ENCODE measurements at regions not wholly inside any gene's neighbourhood (a gene's known extent, or its start where the extent isn't known, plus 50 kb on each side); places are given as distances from the start of the nearest gene placed in this dataset.

DNA sequence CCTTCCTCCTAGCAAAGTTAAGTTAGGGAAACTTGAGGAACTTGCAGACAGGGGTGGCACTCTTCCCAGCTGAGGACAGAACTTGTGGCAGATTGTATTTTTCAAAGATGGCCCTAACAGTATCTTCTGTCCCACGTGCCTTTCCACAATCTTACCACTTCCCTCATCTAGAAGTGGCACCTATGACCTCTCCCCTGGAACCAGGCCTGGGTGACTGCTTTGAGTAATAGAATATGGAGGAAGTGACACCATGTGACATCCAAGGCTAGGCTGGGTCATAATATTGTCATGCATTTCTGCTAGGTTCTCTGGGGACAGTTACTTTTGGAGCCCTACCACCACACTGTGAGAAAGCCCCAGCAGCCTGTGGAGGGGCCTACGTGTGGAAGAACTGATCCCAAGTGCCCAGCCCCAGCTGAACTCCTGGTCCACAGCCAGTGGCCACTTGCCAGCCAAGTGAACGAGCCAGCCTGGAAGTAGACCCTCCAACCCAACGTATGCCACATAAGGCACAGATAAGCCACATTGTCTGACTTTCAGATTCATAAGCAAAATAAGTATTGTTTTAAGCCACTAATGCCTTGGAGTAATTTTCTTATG is 193.7 kb downstream of the PTPN20 start:
- DNase-seq (ENCODE audit: low read depth in 3 of 3): no peak

DNA sequence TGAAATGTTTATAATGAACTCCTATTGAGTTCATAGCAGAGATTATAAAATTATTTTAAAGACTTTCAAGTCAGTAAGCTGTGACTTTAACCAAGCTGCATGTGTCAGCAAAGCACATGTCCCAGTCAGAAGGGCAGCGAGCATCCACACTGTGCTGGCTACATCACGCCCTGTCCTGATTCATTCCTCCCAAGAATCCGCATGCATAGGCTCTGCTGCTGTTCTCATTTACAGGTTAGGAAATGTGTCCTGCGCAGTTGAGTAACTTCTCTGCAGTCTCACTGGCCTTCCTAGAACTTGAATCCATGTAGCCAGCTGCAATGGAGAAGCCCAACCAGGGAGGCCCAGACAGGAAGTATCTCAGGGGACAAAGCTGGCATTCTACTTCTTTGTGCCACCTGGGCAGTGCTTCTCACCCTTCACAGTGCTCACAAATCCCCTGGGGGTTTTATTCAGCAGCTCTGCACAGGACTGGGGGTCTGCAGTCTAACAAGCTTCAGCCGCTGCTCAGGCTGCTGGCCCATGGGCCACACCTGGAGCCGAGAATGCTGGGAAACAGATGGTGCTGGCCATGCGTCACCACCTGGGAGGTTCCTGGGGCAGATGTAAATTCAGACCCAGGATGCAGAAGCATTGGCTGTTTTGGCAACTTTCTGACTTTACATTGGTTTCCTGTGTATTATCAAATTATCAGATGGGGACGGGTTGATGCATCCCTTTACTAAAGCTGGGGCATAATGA is 192.8 kb upstream of the GDF10 start:
- DNase-seq (ENCODE audit: low read depth in 3 of 3): no peak

DNA sequence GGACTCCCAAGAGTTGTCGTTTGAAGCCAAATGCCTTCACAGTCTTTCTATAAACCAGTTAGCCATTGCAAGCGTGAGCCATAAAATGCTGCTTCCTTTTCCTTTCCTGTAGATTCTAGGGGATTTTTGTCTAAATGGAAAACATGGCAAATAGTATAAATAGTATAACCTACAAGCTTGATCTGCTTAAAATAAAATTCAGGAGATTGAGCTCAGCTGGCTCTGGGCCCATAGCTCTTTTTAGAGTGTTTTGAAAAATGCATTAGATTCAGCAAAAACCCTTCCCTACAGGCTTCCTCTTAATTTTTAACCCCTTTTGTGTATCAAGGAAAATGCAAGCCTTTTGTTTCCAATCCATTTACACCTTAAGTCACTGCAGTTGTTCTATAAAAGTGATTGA is 190.1 kb upstream of the GDF10 start:
- no peak for DNase-seq (ENCODE audit: low read depth in 3 of 3)

DNA sequence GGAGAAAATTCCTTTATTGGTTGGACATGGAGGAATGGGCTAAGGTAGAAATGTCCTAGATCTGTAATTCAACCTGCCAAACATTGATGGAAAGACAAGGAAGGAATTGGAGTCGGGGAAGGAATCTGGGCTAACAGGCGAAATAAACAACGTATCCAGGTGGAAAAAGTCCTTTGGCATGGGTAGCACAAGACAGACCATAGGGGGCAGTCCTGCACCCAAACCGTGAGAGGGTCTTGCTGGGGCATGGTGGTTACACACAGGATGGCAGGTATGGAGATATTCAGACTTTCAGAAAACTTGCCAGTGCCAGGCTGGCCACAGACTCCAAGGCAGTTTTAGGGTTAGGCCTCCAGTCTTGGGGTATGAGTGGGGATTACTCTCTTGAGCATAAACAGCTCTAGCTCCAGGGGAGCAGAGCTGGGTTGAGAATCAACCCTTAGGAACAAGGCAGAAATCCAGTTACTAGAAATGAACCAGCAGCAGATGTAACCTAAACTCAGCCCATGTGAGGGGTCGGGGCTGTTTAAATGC is 188.6 kb upstream of the GDF10 start:
- DNase-seq (ENCODE audit: low read depth in 3 of 3): no peak

DNA sequence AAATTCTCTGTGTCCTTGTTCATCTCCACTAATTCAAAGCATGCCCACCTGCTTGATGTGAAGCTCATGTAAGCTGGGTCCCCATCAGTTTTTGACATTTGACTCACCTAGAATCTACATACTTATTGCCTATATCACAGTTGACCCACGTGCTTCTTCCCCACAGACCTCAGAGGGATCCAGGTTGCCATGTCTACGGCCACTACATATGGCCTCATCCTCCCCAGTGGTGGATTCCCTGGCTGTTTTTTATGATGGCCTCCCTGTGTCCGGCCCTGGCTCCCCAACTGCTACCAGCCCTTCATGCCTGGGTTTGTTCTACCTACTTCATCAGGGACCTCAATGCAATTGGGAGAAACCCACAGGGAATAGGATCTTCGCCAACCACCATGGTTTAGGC is 187.4 kb upstream of the GDF10 start:
- DNase-seq (ENCODE audit: low read depth in 3 of 3): no peak

DNA sequence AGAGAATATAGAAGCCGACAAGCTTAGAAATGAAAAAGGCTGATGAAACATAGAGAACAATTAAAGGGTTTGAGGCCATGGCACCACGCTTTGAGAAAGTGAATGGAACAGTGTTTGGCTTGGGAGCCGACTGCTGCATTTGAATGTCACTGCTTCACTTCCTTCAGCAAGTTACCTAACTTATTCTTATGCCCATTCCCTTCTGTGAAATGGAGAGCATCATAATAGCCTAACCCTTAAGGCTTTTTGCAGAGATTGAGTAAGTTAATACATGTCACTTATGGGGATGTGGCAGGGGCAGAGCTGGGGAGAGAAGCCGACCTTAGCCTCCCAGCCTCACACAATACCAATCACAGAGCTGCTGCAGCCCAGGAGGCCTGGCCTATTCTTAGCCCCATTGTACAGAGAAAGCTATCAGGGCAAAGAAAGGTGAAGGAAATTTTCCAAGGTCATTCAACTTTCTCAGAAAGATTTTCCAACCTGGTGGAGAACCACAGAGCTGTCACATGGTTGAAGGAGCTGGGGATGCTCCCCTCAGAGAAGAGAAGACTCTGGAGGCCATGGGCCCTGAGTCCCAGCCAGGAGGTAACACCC is 186.0 kb upstream of the GDF10 start:
- no peak for DNase-seq (ENCODE audit: low read depth in 3 of 3)

DNA sequence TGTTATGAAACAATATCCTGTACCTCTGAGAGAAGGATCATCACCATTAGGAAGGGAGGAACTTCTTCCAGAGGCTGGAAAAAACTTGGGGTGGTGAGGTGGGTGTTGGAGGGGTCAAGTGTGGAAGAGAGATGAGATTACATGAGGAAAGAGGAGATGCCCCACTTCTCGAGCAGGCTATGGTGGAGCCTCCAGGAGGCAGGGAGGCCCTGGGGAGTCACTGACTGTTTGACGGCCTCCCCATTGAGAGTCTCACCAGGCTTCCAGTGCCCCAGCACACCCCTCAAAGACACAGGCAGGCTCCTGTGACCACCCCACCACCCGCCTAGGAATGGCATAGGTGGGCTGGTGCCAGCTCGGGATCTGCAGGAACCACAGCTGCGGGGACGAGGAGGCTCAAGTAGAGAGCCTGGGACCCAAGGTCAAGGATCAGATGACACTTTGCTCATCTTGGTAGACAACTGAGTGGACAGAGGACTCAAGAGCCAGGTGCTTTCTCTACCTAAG is 185.3 kb upstream of the GDF10 start:
- no peak for DNase-seq (ENCODE audit: low read depth in 3 of 3)

DNA sequence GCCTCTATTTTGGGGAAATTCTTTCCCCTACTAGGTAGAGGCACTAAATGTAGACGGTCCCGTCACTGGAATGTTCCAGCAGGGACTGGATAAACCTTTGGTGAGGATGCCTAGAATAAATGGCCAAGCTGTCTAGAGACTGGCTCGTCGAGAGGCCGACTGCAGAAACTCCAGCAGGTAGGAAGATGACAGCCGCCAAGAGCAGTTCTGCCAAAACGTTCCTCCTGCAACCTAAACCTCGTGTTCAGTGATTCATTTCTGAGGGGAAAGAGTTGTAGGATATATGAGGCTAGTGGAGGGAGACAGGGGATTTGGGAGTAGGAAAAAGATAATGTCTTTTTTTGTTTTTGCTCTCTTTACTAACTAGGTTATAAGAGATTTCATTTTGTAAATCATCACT is 184.7 kb upstream of the GDF10 start:
- no peak for DNase-seq (ENCODE audit: low read depth in 3 of 3)

DNA sequence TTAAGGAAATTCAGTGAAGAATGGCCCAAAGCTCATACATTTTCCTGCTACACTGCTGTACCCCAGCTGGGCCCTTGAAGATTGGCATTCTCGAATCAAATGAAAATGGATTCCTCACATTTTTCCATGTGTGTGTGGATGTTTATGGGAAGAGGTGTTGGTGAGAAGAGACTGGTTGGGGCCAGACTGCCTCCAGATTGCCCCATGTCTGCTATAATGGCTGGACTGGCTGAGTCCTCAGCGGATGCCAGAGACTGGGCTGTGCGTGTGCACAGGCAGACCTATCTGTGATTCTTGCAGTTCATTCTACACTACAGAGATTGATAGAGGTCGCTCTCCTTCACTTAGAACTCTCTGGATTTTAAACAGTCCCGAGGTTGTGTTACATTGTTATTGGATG is 183.6 kb upstream of the GDF10 start:
- no peak for DNase-seq (ENCODE audit: low read depth in 3 of 3)

DNA sequence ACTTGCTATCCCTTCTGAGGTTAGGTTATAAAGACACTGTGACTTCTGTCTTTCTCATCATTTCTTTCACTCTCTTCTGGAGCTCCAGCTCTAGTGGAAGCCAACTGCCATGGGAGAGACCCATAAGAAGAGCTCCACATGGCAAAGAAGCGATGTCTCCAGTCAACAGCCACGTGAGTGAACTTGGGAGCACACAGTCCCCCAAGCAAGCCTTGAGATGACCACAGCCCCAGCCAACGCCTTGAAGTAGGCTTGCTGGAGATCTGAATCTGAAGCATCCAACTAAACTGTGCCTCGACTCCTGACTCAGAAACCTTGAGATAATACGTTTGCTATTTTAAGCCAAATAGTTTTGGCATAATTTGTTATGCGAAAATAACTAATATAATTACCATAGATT is 181.7 kb upstream of the GDF10 start:
- DNase-seq (ENCODE audit: low read depth in 3 of 3): no peak

DNA sequence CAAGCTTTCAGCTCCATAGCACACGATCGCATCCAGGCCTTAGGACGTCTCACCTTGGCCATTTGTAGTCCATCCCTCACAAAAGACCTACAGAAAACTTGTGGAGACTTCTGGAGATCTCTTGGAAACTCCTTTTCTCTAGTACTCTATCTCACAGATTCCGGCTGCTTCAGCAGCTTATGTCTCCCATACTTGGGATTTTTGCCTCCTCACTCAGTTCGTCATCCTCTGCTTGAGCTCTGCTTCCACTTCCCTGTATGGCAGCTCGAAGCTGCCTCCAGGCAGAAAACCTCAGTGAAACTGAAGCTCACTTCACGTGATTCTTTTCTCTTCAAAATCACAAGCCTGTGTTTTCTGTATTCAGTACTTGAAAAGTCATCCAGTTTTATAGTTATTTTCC is 178.7 kb upstream of the GDF10 start:
- no peak for DNase-seq (ENCODE audit: low read depth in 3 of 3)

DNA sequence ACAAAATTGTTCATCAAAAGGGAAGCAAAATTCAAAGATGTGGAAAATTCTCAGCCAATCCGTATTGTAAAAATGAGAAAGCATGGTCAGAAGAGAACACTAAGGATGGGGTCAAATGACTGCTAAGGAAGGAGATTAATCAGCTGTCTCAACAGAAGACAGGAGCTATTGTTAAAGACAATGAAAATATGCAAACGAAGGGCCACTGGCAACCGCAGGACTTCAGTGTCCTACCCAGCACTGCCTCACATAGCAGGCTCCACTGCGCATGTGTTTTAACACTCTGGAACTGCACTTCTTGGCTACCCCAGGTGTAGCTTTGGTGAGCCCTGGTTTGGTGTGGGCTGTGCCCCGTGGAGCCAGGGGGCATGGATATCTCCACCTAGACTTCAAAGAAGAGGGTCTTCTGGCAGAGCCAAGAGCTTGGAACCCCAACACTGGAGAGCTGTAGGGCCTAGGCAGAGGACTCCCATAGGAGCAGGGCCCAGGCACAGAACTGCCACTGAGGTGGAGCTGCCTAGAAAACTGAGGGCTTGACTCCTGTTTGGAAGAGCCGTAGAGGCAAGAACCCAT is 176.2 kb upstream of the GDF10 start:
- DNase-seq (ENCODE audit: low read depth in 3 of 3): no peak

DNA sequence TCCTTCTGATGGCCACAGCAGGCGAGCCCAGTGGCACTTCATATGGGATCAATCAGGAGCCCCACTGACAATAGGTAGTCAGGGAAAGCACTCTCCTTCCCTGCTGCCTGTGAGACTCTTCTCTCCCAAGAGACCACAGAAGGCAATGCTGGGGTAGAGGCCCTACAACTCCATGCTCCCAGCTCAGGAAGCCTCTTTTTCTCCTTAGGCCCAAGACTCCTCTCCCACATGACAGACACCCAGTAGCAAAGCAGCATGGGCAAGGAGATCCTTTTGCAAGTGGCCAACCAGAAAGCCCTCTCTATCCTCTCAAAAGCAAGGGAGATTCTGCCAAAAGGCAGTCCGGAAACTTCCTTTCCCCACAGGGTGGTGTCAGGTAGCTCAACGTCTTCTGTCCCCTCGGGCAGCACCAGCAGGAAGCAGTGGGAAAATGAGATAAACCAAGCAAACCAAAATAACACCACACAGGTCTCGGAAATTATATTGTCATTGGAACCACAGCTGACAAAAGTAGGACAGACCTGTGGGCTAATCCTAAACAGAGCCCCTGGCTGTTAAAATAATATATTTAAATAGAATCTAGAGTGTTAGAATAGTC is 172.7 kb upstream of the GDF10 start:
- no peak for DNase-seq (ENCODE audit: low read depth in 3 of 3)

DNA sequence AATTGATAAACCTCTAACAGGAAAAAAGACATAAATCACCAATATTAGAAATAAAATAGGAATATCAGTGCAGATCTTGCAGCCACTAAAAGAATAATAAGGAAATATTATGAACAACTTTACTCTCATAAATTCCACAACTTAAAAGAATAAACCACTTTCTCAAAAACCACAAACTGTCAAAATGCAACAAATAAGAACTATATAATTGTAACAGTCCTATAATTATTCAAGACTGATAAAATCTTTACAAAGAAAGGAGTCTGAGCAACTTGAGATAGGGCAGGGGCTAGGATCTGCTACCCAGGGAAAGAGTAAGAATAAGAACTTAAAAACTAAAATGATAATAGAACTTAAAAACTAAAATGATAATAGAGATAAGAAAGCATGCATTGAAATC is 169.5 kb upstream of the GDF10 start:
- DNase-seq (ENCODE audit: low read depth in 3 of 3): no peak

DNA sequence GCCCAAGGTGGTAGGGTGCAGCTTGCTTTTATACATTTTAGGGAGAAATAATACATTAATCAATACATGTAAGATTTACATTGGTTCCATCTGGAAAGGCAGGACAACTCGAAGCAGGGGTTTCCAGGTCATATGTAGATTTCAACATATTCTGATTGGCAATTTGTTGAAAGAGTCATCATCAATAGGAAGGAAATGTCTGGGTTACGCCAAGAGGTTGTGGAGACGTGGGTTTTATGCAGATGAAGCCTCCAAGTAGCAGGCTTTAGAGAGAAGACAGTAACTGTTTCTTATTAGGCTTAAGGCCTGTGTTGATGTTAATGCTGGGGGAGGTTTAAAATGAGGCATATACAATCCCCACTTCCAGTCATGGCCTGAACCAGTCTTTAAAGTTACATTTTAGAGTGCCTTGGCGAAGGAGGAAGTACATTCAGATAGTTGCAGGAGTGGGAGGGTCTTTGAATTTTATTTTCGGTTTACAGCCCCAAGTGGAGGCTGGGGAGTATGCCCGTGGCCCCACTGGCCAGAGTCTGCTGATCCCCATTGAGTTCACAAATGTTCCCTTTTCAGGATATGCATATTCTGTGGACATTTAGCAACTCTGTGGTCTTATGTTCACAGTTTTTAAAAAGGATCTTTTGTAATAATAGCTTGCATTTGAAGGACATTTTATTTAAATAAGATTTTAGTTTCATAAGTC is 166.0 kb upstream of the GDF10 start:
- no peak for DNase-seq (ENCODE audit: low read depth in 3 of 3)

DNA sequence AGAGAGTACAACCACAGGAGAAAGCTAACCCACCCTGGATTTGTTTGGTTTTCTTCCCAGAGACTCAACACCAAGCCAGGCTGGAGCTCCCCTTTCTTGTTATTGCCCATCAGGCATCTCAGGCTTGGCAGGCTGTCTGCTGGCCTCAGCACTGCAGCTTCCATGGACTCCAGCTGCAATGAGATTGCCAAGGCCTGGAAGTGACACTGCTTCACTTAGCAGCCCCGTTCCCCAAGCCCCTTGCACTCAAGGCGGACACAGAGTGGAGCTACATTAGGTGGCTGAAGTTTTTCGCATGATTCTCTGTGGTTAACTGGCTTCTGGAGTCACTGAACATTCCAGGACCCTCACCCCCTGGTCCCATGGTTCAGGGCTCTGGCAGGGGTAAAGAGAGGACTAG is 163.1 kb upstream of the GDF10 start:
- DNase-seq (ENCODE audit: low read depth in 3 of 3): no peak

DNA sequence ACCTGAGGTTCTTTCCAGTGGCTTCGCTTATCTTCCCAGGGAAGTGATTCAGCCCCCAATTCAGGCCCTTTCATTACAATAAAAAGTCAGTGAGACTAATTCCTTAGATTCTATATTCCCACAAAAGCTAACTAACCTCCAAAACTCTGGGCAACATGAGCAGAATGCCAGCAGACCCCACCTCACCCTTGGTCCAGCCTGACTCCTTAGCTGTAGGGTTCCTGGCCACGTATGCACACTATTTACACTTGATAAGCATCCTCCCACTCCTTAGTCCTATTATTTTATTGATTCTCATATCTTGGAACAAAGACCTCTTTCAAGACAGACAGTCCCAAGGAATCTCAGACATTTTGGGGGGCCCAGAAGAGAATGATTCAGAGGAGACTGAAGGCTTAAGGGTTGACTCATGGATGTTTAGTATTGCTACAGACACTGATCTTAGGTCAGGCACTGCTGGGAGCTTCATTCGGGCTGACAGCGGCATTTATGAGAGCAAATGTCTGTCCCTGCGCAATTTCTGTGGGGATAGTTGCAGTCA is 162.6 kb upstream of the GDF10 start:
- DNase-seq (ENCODE audit: low read depth in 3 of 3): no peak

DNA sequence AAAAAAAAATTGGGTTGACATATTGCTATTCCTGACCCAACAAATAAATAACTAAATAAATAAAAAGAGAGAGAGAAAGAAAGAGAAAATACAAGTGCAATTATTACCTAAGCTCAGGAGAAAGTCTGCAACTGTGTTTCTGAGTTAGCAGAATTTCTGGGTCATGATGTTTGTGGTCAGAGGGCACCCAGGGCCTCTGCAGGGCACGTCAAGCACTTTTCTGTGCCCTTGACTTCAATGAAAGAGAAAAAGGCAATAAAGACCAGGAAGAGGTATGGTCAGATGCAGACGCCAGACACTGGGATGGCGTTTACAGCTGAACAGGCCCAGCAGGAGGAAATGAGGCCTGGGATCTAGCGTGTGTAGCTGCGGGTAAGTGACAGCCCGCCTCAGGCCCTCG is 160.9 kb upstream of the GDF10 start:
- no peak for DNase-seq (ENCODE audit: low read depth in 3 of 3)

DNA sequence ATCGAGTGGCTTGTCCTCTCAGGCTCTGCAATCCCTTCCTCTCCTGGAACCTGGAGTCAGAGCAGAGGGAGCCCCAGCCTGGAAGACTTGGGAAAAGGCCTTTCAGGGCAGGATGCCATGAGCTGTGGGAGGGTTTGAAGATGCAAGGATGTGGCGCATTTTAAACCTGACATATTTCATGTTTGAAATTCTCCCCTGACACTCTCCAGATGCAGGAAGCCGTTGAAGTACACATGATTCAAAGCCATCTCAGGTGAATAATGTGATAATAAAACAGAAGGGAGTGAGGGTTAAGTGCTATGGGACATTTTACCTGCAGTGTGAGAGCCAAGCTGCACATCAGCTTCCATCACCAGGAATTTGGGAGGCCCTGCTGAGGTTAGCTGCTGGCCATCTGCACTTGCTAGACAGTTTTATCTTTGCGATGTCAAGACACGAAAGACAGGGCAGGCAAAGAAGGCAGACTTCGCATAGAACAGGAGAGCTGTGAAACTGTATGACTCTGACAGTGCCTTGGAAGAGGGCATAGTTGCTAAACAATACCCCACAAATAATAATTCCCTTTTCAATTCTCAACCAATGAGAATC is 159.1 kb upstream of the GDF10 start:
- no peak for DNase-seq (ENCODE audit: low read depth in 3 of 3)

DNA sequence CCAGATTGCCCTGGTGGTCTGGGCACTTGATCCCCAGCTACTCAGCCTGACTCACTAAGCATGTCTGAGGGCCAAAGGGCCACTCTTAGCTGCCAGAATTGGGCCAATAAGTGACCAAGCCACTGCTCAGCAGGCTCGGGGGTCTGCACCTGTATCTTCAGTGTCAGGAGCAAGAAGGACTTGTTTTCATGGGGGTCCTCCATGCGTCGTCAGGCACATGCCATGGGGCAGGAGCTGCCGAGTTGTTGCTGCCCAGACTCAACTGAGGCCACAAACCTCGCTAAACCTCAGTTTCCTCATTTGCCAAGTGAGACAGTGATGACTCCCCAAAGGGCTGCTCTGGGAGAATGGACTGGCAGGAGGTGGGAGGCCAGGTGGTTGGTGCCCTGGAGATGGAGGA is 158.6 kb upstream of the GDF10 start:
- no peak for DNase-seq (ENCODE audit: low read depth in 3 of 3)

DNA sequence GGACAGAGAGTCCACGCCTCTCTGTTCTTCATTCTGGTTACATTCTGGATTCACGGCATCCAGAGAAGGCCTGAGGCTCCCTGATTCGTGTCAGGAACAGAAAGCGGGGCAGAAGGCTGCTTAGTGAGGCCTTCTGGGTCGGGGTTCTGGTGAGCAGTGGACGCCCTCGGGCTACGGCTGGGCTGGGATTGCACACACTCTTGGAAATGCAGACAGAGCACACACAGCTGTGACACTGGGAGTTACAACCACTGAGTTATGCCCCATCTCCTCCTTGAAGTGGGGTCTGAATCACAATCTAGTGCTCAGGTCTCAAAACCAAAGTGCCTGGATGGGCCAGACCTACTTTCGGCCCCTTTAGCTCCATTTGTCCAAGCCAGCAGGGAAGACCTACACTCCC is 156.9 kb upstream of the GDF10 start:
- no peak for DNase-seq (ENCODE audit: low read depth in 3 of 3)

Measured in stimulated activated CD4-positive, alpha-beta T cell treated with anti-CD3 and anti-CD28 coated beads, TNF-alpha, amount 100 ng/mL, for 24 hours (primary cell).